B cell (primary cell): ENCODE measurements at regions not wholly inside any gene's neighbourhood (a gene's known extent, or its start where the extent isn't known, plus 50 kb on each side); places are given as distances from the start of the nearest gene placed in this dataset.

Experiments
- ATAC-seq: fragments of 200-7000 bp; cut with Tn5 transposase; one replicate; pipeline ENCODE4 v1.10.0; 2021; ENCODE audit warnings: low read depth, mild to moderate bottlenecking, moderate number of reproducible peaks, moderate library complexity
- CTCF ChIA-PET: fragments of 350-600 bp; sonication (Branson Sonifier 250); formaldehyde crosslinking; loops from one replicate; lab custom pipeline; 2021; ENCODE audit warnings: antibody characterized with exemption, inconsistent platforms; lab: Charles Lee
- POLR2A ChIA-PET: fragments of 350-600 bp; sonication (Branson Sonifier 250); formaldehyde crosslinking; loops from one replicate; lab custom pipeline; 2021; ENCODE audit warnings: antibody characterized with exemption; lab: Charles Lee
- DNase-seq: peaks from one replicate; pipeline ENCODE4 v3.0.0; 2013
- H2AFZ ChIP-seq: 2 replicates; pipeline ENCODE4 v1.6.1; 2012; ENCODE audit warnings: mild to moderate bottlenecking, low read depth, low read length; ENCODE audit not compliant: insufficient read depth, poor library complexity, severe bottlenecking
- H3K27ac ChIP-seq, 2 donors: 1 replicate in 1 of 2; 2 replicates in 1 of 2; pipeline ENCODE4 v1.5.1; 2012 to 2013; ENCODE audit warnings: low read length in 2 of 2, mild to moderate bottlenecking in 2 of 2, moderate library complexity in 1 of 2
- H3K27me3 ChIP-seq, 4 experiments: fragments of 200-600 bp in 1 of 4; sonication (generic) in 1 of 4; replicated peaks in 1 of 4; 1 replicate in 2 of 4; 2 replicates in 2 of 4; pipeline versions ENCODE4 v1.6.1 to v1.7.0; 2013 to 2016; ENCODE audit warnings: low read length in 3 of 4, mild to moderate bottlenecking in 2 of 4, mixed read lengths in 1 of 4, moderate library complexity in 1 of 4; ENCODE audit not compliant: insufficient read depth in 4 of 4, control insufficient read depth in 3 of 4; ENCODE audit errors: control extremely low read depth in 1 of 4
- H3K36me3 ChIP-seq, 2 experiments: replicated peaks in 1 of 2; 1 replicate in 1 of 2; 2 replicates in 1 of 2; pipeline versions ENCODE4 v1.6.1 to v1.7.1; 2013; ENCODE audit warnings: low read length in 1 of 2; ENCODE audit not compliant: insufficient read depth in 2 of 2, control insufficient read depth in 1 of 2; ENCODE audit errors: control extremely low read depth in 1 of 2, extremely low read depth in 1 of 2
- H3K4me1 ChIP-seq, 2 donors: fragments of 200-600 bp in 1 of 2; sonication (generic) in 1 of 2; 1 replicate in 1 of 2; 2 replicates in 1 of 2; pipeline versions ENCODE4 v1.5.1 to v1.6.1; 2013 to 2017; ENCODE audit warnings: low read length in 2 of 2; ENCODE audit not compliant: control insufficient read depth in 2 of 2, insufficient read depth in 2 of 2
- H3K4me2 ChIP-seq: replicated peaks from 2 replicates; pipeline ENCODE3; 2012; ENCODE audit warnings: mild to moderate bottlenecking, low read depth, low read length; ENCODE audit not compliant: poor library complexity, severe bottlenecking
- H3K4me3 ChIP-seq, 5 experiments: fragments of 200-600 bp in 1 of 5; sonication (generic) in 1 of 5; 1 replicate in 3 of 5; 2 replicates in 2 of 5; pipeline versions ENCODE4 v1.5.1 to v1.7.0; 2011 to 2016; ENCODE audit warnings: low read length in 4 of 5, mild to moderate bottlenecking in 4 of 5, low read depth in 2 of 5, control low read depth in 1 of 5, moderate library complexity in 1 of 5; ENCODE audit not compliant: insufficient read depth in 1 of 5; ENCODE audit errors: control extremely low read depth in 1 of 5, extremely low read depth in 1 of 5
- H3K79me2 ChIP-seq: fragments of 200-600 bp; sonication (generic); one replicate; pipeline ENCODE4 v1.6.0; 2016; ENCODE audit warnings: low read length; ENCODE audit not compliant: control insufficient read depth, insufficient read depth
- H3K9ac ChIP-seq: fragments of 200-600 bp; sonication (generic); 2 replicates; pipeline ENCODE4 v1.6.1; 2017; ENCODE audit warnings: mild to moderate bottlenecking, low read length, moderate library complexity
- H3K9me3 ChIP-seq, 3 donors: one replicate each; pipeline versions ENCODE4 v1.6.1 to v1.7.1; 2013; ENCODE audit warnings: low read length in 2 of 3; ENCODE audit not compliant: control insufficient read depth in 2 of 3, insufficient read depth in 1 of 3; ENCODE audit errors: control extremely low read depth in 1 of 3
- H4K20me1 ChIP-seq: 2 replicates; pipeline ENCODE4 v1.6.0; 2012; ENCODE audit warnings: mild to moderate bottlenecking, low read length; ENCODE audit not compliant: insufficient read depth, control insufficient read depth, poor library complexity, severe bottlenecking
- H3K27ac Mint-ChIP-seq: one replicate; pipeline ENCODE4 v1.8.0; 2021; ENCODE audit warnings: mixed read lengths
- H3K27me3 Mint-ChIP-seq: one replicate; pipeline ENCODE4 v1.8.0; 2021; ENCODE audit warnings: mixed read lengths
- H3K4me1 Mint-ChIP-seq: one replicate; pipeline ENCODE4 v1.8.0; 2021; ENCODE audit warnings: mixed read lengths
- H3K4me3 Mint-ChIP-seq: one replicate; pipeline ENCODE4 v1.8.0; 2021; ENCODE audit warnings: mixed read lengths
- H3K9me3 Mint-ChIP-seq: one replicate; pipeline ENCODE4 v1.8.0; 2022; ENCODE audit warnings: mixed read lengths; ENCODE audit not compliant: insufficient read depth
- EZH2 ChIP-seq: IDR thresholded peaks from 2 replicates; pipeline ENCODE4 v1.6.1; 2012; ENCODE audit warnings: borderline replicate concordance, low read depth, mild to moderate bottlenecking, moderate library complexity, low read length; ENCODE audit not compliant: insufficient read depth, poor library complexity, severe bottlenecking
- WGBS: methylation state at CpG from one replicate; pipeline ENCODE4 v1.1.5; 2013; ENCODE audit warnings: missing lambda C conversion rate; ENCODE audit not compliant: insufficient coverage; 5-methylcytosine and 5-hydroxymethylcytosine counted together
- intact Hi-C: fragments of 100-400 bp; cut with micrococcal nuclease; formaldehyde crosslinking; loops from one replicate; pipeline ENCODE4 v1.10.0; 2022
- TF ChIP-seq, protein P1 (sequence below): fragments of 200-600 bp; IDR thresholded peaks from one replicate; pipeline ENCODE4 v1.8.0; 2022; ENCODE audit warnings: antibody characterized with exemption, mild to moderate bottlenecking

DNA sequence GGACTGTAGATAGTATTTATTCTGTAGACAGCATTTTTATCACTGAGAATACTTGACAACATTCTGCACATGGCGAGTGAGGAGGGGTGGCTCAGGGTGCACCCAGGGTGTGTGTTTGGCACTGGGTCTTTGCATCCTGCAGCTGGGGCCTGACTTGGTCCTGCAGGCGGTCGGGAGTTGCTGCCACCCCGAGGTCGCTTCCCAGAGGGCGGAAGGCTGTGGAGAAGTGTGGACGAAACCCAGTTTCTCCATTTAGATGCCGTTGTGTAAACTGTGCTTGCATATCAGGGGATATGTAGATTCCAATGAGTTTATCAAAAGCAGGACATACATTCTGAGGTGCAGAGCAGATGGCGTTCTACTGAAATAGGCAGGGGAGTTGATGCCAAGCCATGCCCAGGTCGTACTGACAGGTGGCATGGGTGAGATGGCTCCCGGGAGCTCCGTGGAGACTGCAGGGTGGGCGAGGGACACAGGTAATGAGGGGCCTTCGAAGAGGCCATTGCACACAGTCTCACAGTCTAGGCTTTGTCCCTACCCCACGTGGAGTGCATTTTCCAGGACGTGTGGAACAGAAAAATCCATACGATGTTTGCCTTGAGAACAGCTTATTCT lies 74.5 kb downstream of the RTP5 start:
- no peak overlapping the region for H3K27ac ChIP-seq
- peaks cover 0 to 2% of the 10 kb centered on the region in 2 experiments for H3K36me3 ChIP-seq
- H3K27me3 ChIP-seq = no peaks in the 10 kb centered on the region
- Mint-ChIP-seq H3K9me3 (no peaks in the 10 kb centered on the region), H3K27me3 (no peaks in the 10 kb centered on the region), H3K4me1 (peaks cover 18% of the 10 kb centered on the region), H3K4me3 (no peak overlapping the region), H3K27ac (no peak overlapping the region)
- no peak overlapping the region for H3K4me2 ChIP-seq
- no peak overlapping the region for H3K9ac ChIP-seq
- H3K9me3 ChIP-seq = peaks cover 0 to 6% (median 0%) of the 10 kb centered on the region in 3 donors
- H3K4me1 ChIP-seq = peaks cover 3 to 4% of the 10 kb centered on the region in 2 donors
- H4K20me1 ChIP-seq = no peaks in the 10 kb centered on the region
- intact Hi-C loops = no loop called here
- CTCF ChIA-PET = no interaction called here
- POLR2A ChIA-PET = no interaction called here
- 96% methylated on average over 13 of the region's 17 CpGs for WGBS
- H2AFZ ChIP-seq = no peak overlapping the region
- ATAC-seq (no peak), DNase-seq (no peak)
- TF ChIP-seq, protein P1, sequence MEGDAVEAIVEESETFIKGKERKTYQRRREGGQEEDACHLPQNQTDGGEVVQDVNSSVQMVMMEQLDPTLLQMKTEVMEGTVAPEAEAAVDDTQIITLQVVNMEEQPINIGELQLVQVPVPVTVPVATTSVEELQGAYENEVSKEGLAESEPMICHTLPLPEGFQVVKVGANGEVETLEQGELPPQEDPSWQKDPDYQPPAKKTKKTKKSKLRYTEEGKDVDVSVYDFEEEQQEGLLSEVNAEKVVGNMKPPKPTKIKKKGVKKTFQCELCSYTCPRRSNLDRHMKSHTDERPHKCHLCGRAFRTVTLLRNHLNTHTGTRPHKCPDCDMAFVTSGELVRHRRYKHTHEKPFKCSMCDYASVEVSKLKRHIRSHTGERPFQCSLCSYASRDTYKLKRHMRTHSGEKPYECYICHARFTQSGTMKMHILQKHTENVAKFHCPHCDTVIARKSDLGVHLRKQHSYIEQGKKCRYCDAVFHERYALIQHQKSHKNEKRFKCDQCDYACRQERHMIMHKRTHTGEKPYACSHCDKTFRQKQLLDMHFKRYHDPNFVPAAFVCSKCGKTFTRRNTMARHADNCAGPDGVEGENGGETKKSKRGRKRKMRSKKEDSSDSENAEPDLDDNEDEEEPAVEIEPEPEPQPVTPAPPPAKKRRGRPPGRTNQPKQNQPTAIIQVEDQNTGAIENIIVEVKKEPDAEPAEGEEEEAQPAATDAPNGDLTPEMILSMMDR = no peak
- no peak overlapping the region for H3K4me3 ChIP-seq
- H3K79me2 ChIP-seq = peaks cover 23% of the 10 kb centered on the region

- Histone ChIP-seq H3K79me2 (peaks cover 23% of the 10 kb centered on the region), H4K20me1 (no peaks in the 10 kb centered on the region), H3K4me3 (no peak overlapping the region), H3K4me1 (peaks cover 3 to 4% of the 10 kb centered on the region in 2 donors), H3K36me3 (peaks cover 0 to 2% of the 10 kb centered on the region in 2 experiments), H3K9ac (no peak overlapping the region), H3K4me2 (no peak overlapping the region), H2AFZ (no peak overlapping the region), H3K27ac (no peak overlapping the region), H3K9me3 (peaks cover 0 to 6% (median 0%) of the 10 kb centered on the region in 3 donors), H3K27me3 (no peaks in the 10 kb centered on the region)
- WGBS = 92% methylated on average over 12 of the region's 12 CpGs
- CTCF ChIA-PET = no interaction called here
- Mint-ChIP-seq H3K27me3 (no peaks in the 10 kb centered on the region), H3K4me1 (peaks cover 18% of the 10 kb centered on the region), H3K4me3 (no peak overlapping the region), H3K27ac (no peak overlapping the region), H3K9me3 (no peaks in the 10 kb centered on the region)
- ATAC-seq (no peak), DNase-seq (no peak)
- intact Hi-C loops = no loop called here
- POLR2A ChIA-PET = no interaction called here
- TF ChIP-seq EZH2 = no peak
- TF ChIP-seq, protein P1 = no peak
Measured at GRCh38 chr2:241944821-241945220, 75.3 kb downstream of the RTP5 start.
